Fibroblast of lung (primary cell): ENCODE measurements at regions not wholly inside any gene's neighbourhood (a gene's known extent, or its start where the extent isn't known, plus 50 kb on each side); places are given as distances from the start of the nearest gene placed in this dataset.
A peak's percentile ranks its signal among the peaks of the same experiment; 100 is the strongest.

Source experiments
- DNase-seq, 2 donors: peaks; one replicate each; pipeline versions ENCODE4 v3.0.0 to v3.0.0-alpha.2; 2010; ENCODE audit warnings: low read depth in 2 of 2
- H2AFZ ChIP-seq: 2 replicates; pipeline ENCODE4 v1.5.1; 2012; ENCODE audit warnings: low read length, control low read depth, inconsistent platforms
- H3K27ac ChIP-seq: 2 replicates; pipeline ENCODE4 v1.5.1; 2011; ENCODE audit warnings: low read length, control low read depth; ENCODE audit not compliant: insufficient read depth
- H3K27me3 ChIP-seq: 2 replicates; pipeline ENCODE4 v1.5.1; 2011; ENCODE audit warnings: mild to moderate bottlenecking, low read length; ENCODE audit not compliant: control insufficient read depth, insufficient read depth
- H3K36me3 ChIP-seq: 2 replicates; pipeline ENCODE4 v1.5.1; 2011; ENCODE audit warnings: low read length; ENCODE audit not compliant: control insufficient read depth, insufficient read depth
- H3K4me1 ChIP-seq: 2 replicates; pipeline ENCODE4 v1.5.1; 2011; ENCODE audit warnings: low read length; ENCODE audit not compliant: control insufficient read depth, insufficient read depth; ENCODE audit errors: extremely low read depth
- H3K4me2 ChIP-seq: 2 replicates; pipeline ENCODE4 v1.5.1; 2011; ENCODE audit warnings: low read length, control low read depth; ENCODE audit not compliant: insufficient read depth; ENCODE audit errors: extremely low read depth
- H3K4me3 ChIP-seq, 4 experiments: fragments of 200-600 bp in 1 of 4; sonication (generic) in 1 of 4; replicated peaks in 1 of 4; 2 replicates each; pipeline ENCODE4 v1.5.1; 2011 to 2016; ENCODE audit warnings: low read length in 4 of 4, low read depth in 3 of 4, mild to moderate bottlenecking in 3 of 4, control low read depth in 2 of 4, inconsistent platforms in 1 of 4, mixed read lengths in 1 of 4; ENCODE audit not compliant: insufficient read depth in 1 of 4; ENCODE audit errors: control extremely low read depth in 1 of 4
- H3K79me2 ChIP-seq: 2 replicates; pipeline ENCODE4 v1.5.1; 2012; ENCODE audit warnings: mild to moderate bottlenecking, low read length, inconsistent platforms; ENCODE audit not compliant: control insufficient read depth, insufficient read depth
- H3K9ac ChIP-seq: 2 replicates; pipeline ENCODE4 v1.5.1; 2011; ENCODE audit warnings: mild to moderate bottlenecking, low read length, control low read depth; ENCODE audit not compliant: insufficient read depth
- H3K9me3 ChIP-seq: 2 replicates; pipeline ENCODE4 v1.5.1; 2012; ENCODE audit warnings: low read depth, low read length; ENCODE audit not compliant: control insufficient read depth, insufficient read depth
- H4K20me1 ChIP-seq: 2 replicates; pipeline ENCODE4 v1.5.1; 2011; ENCODE audit warnings: low read length; ENCODE audit not compliant: control insufficient read depth, insufficient read depth; ENCODE audit errors: extremely low read depth
- EZH2 ChIP-seq: IDR thresholded peaks from 2 replicates; pipeline ENCODE4 v1.5.1; 2012; ENCODE audit warnings: low read length, control low read depth, mild to moderate bottlenecking; ENCODE audit errors: missing control alignments
- TF ChIP-seq, protein P1 (sequence below), 2 donors: IDR thresholded peaks in 1 of 2; conservative IDR thresholded peaks in 1 of 2; 1 replicate in 1 of 2; 2 replicates in 1 of 2; pipeline ENCODE4 v1.5.1; 2011 to 2012; ENCODE audit warnings: low read length in 2 of 2, control low read depth in 1 of 2, inconsistent platforms in 1 of 2, low read depth in 1 of 2, mild to moderate bottlenecking in 1 of 2

DNA sequence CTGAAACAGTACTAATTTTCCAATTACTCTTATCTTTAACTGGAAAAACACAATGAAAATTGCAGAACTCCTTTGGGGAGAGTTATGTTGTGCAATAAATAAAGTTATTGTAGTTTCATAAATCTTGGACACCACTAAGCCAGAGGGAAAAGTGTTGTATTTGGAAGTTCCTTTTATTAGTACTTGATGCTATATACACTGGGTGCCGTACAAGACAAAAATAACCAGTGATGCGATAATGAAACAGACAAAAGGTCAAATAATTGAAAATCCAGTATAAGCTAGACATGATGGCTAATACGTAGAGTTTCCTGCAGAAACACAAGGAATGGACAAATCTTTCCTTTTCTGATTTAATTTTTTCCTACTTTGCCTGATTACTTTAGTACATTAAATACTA is 541.1 kb downstream of the ETS1 start:
- Histone ChIP-seq H3K9ac (no peak overlapping the region), H3K4me1 (no peaks in the 10 kb centered on the region), H3K4me3 (no peak overlapping the region), H3K27me3 (no peaks in the 10 kb centered on the region), H3K9me3 (no peaks in the 10 kb centered on the region), H3K27ac (no peak overlapping the region), H3K79me2 (no peaks in the 10 kb centered on the region), H3K36me3 (no peaks in the 10 kb centered on the region), H3K4me2 (no peak overlapping the region), H2AFZ (no peak overlapping the region), H4K20me1 (no peaks in the 10 kb centered on the region)
- TF ChIP-seq, protein P1, sequence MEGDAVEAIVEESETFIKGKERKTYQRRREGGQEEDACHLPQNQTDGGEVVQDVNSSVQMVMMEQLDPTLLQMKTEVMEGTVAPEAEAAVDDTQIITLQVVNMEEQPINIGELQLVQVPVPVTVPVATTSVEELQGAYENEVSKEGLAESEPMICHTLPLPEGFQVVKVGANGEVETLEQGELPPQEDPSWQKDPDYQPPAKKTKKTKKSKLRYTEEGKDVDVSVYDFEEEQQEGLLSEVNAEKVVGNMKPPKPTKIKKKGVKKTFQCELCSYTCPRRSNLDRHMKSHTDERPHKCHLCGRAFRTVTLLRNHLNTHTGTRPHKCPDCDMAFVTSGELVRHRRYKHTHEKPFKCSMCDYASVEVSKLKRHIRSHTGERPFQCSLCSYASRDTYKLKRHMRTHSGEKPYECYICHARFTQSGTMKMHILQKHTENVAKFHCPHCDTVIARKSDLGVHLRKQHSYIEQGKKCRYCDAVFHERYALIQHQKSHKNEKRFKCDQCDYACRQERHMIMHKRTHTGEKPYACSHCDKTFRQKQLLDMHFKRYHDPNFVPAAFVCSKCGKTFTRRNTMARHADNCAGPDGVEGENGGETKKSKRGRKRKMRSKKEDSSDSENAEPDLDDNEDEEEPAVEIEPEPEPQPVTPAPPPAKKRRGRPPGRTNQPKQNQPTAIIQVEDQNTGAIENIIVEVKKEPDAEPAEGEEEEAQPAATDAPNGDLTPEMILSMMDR (conservative IDR thresholded peaks at IDR 0.05 in 1 of 2, IDR thresholded peaks at IDR 0.05 in 1 of 2; ENCODE audit: low read depth in 1 of 2, low read length in 2 of 2) = no peak
- no peak for TF ChIP-seq EZH2
- DNase-seq = no peak

DNA sequence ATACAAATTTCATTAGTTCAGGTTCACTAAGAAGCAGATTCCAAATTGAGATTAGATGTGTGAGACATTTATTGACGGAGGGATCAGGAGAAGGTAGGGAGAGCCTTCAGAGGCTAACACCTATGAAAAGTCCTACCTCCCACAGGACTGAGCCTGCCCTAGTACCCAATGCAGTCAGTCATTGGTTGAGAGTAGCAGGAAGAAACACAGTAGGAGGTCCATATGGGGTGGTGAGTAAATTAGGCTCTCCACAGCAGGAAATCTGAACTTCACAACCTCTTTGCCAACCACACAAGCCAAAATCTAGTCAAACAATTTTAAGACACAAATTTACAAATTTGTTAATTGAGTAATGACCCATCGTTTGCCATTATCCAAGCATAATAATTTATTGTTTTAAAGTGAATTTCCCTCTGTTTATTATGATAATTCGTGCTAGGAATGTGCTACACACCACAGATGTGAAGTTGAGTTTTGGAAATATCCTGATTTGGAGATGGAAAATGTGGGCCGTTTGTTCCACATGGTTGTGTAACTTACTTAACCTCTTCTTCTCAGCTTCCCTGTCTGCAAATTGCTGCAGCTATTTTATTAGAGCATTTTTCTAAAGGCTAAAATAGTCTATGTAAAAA is 542.1 kb downstream of the ETS1 start:
- no peaks in the 10 kb centered on the region for H3K79me2 ChIP-seq
- H4K20me1 ChIP-seq = no peaks in the 10 kb centered on the region
- H3K27ac ChIP-seq = no peak overlapping the region
- no peak overlapping the region for H3K4me2 ChIP-seq
- DNase-seq = peak; percentile 30 to 70
- no peaks in the 10 kb centered on the region for H3K27me3 ChIP-seq
- no peaks in the 10 kb centered on the region for H3K36me3 ChIP-seq
- no peaks in the 10 kb centered on the region for H3K9me3 ChIP-seq
- no peak overlapping the region for H2AFZ ChIP-seq
- no peak for TF ChIP-seq EZH2
- TF ChIP-seq, protein P1 (conservative IDR thresholded peaks at IDR 0.05 in 1 of 2, IDR thresholded peaks at IDR 0.05 in 1 of 2; ENCODE audit: low read depth in 1 of 2, low read length in 2 of 2) = no peak
- H3K4me1 ChIP-seq = no peaks in the 10 kb centered on the region
- no peak overlapping the region for H3K4me3 ChIP-seq
- H3K9ac ChIP-seq = no peak overlapping the region

DNA sequence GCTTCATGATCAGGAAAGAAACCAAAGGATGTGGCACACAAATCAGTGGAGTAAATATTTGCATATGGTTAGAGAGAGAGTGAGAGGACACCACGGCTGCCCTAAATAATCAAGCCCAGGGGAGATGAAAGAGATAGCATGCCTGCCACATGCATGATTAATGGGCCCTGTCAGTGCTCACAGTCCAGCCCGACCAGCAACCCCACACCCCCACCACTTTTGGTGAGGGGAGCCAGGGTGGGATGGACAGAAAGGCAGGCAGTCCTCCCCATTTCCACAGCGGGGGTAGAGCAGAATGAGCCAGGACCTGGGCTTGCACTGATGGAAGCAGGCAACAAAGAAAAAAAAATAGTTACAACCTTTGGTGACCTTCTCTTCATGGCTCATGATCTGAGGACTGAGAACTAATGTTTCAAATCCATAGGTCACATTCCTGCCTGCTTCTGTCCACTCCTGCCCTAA is 545.0 kb downstream of the ETS1 start:
- Histone ChIP-seq H3K4me2 (no peak overlapping the region), H3K79me2 (no peaks in the 10 kb centered on the region), H3K36me3 (no peaks in the 10 kb centered on the region), H3K9me3 (no peaks in the 10 kb centered on the region), H3K27ac (no peak overlapping the region), H3K9ac (no peak overlapping the region), H4K20me1 (no peaks in the 10 kb centered on the region), H3K4me3 (no peak overlapping the region), H2AFZ (no peak overlapping the region), H3K4me1 (peaks cover 2% of the 10 kb centered on the region), H3K27me3 (no peaks in the 10 kb centered on the region)
- TF ChIP-seq EZH2 = no peak
- TF ChIP-seq, protein P1 (conservative IDR thresholded peaks at IDR 0.05 in 1 of 2, IDR thresholded peaks at IDR 0.05 in 1 of 2; ENCODE audit: low read depth in 1 of 2, low read length in 2 of 2) = no peak
- peak in 1 of 2 donors; percentile 24 for DNase-seq
